ENCODE measurements at regions not wholly inside any gene's neighbourhood (a gene's known extent, or its start where the extent isn't known, plus 50 kb on each side); places are given as distances from the start of the nearest gene placed in this dataset.

DNA sequence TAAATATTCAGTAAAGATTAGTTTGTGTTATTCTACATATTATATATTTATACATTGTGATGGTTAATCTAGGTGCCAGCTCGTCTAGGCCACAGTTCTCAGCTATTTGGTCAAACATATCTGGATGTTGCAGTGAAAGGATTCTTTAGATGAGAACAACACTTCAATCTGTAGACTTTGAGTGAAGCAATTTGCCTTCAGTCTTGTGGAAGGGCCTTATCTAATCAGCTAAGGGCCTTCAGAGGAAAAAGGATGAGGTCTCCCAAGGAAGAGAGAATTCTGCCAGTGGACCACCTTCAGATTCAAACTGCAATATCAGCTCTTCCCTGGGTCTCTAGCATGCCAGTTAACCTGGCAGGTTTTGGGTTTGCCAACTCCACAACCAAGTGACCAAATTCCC, 112.0 kb downstream of the SH3TC2 start:
- WGBS (ENCODE audit: insufficient coverage): 100% methylated on average over 1 of the region's 1 CpG
- Histone ChIP-seq H3K36me3 (ENCODE audit: control insufficient read depth, insufficient read depth, low read length) (no peaks in the 10 kb centered on the region), H3K4me1 (ENCODE audit: control insufficient read depth, insufficient read depth, low read length) (no peaks in the 10 kb centered on the region), H3K27me3 (ENCODE audit: control insufficient read depth, insufficient read depth, low read length) (no peaks in the 10 kb centered on the region), H3K9me3 (ENCODE audit: control insufficient read depth, insufficient read depth, low read length) (no peaks in the 10 kb centered on the region), H3K4me3 (ENCODE audit: low read length) (no peak overlapping the region), H3K27ac (ENCODE audit: low read length) (no peak overlapping the region)
- Mint-ChIP-seq H3K4me1 (peaks cover 10 to 14% of the 10 kb centered on the region in 2 donors), H3K4me3 (no peak overlapping the region), H3K9me3 (no peaks in the 10 kb centered on the region), H3K27me3 (ENCODE audit: low read depth in 2 of 2) (no peaks in the 10 kb centered on the region), H3K36me3 (no peaks in the 10 kb centered on the region), H3K27ac (no peak overlapping the region)
- TF ChIP-seq, protein P1, sequence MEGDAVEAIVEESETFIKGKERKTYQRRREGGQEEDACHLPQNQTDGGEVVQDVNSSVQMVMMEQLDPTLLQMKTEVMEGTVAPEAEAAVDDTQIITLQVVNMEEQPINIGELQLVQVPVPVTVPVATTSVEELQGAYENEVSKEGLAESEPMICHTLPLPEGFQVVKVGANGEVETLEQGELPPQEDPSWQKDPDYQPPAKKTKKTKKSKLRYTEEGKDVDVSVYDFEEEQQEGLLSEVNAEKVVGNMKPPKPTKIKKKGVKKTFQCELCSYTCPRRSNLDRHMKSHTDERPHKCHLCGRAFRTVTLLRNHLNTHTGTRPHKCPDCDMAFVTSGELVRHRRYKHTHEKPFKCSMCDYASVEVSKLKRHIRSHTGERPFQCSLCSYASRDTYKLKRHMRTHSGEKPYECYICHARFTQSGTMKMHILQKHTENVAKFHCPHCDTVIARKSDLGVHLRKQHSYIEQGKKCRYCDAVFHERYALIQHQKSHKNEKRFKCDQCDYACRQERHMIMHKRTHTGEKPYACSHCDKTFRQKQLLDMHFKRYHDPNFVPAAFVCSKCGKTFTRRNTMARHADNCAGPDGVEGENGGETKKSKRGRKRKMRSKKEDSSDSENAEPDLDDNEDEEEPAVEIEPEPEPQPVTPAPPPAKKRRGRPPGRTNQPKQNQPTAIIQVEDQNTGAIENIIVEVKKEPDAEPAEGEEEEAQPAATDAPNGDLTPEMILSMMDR (IDR thresholded peaks at IDR 0.05): no peak
- no peak for DNase-seq
- intact Hi-C loops (cut with micrococcal nuclease): no loop called here
- no peak for ATAC-seq

DNA sequence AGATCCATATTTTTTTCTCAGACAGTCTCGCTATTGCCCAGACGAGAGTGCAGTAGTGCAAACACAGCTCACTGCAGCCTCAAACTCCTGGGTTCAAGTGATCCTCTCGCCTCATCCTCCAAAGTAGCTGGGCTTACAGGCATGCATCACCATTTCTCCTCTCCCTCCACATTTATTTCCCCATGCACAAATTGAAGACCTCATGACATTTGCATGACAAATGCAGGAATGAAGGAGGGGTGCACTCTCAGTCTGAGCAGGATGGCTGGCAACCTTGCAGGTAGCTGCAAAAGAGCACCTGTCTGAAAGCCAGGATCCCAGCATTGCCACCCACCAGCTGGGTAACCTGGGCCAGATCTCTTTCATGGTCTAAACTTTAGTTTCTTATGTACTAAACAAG, 111.2 kb downstream of the SH3TC2 start:
- DNase-seq: no peak
- H3K4me1 ChIP-seq (ENCODE audit: control insufficient read depth, insufficient read depth, low read length): peaks cover under 1% of the 10 kb centered on the region
- H3K36me3 ChIP-seq (ENCODE audit: control insufficient read depth, insufficient read depth, low read length): no peaks in the 10 kb centered on the region
- H3K27ac ChIP-seq (ENCODE audit: low read length): no peak overlapping the region
- no peaks in the 10 kb centered on the region for H3K27me3 ChIP-seq (ENCODE audit: control insufficient read depth, insufficient read depth, low read length)
- Mint-ChIP-seq H3K27me3 (ENCODE audit: low read depth in 2 of 2) (no peaks in the 10 kb centered on the region), H3K36me3 (no peaks in the 10 kb centered on the region), H3K4me3 (no peak overlapping the region), H3K27ac (no peak overlapping the region), H3K9me3 (no peaks in the 10 kb centered on the region), H3K4me1 (peaks cover 10 to 14% of the 10 kb centered on the region in 2 donors)
- TF ChIP-seq, protein P1 (IDR thresholded peaks at IDR 0.05): no peak
- intact Hi-C loops (cut with micrococcal nuclease): no loop called here
- H3K4me3 ChIP-seq (ENCODE audit: low read length): no peak overlapping the region
- 98% methylated on average over 3 of the region's 3 CpGs for WGBS (ENCODE audit: insufficient coverage)
- ATAC-seq: no peak
- no peaks in the 10 kb centered on the region for H3K9me3 ChIP-seq (ENCODE audit: control insufficient read depth, insufficient read depth, low read length)

DNA sequence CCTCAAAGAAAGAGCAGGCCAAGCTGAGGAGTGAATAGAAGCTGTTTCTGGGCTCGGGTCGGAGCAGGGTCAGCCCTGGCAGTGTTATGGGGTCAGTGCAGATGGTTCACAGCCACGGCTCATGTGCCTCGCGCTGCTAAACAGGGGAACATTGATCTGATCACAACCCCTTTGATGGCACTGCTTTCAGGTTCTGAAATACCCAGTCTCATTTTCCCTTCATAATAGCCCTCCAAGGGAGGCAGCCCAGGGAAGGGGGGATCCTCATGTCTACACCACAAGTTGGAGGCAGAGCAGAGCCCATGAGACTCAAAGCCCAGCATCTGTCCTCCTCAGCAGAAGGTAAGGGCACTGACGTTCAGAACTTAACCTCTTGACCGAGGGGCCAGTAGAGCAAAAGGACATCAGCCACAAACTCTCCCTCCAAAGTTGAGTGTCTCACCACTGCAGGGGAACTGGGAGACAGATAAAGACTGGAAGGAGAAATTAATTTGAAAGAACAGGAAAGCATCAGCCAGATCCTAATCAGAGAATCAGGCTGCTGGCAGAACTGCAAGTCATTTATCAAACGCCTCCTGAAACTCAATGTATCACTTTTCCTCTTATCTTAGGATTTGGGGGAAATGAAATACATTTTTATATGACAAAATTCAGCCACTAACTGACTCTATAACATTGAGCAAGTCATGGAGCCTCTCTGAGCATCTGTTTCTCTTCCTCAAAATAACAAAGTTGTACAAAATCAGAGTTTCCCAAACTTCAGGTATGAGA, 110.6 kb downstream of the SH3TC2 start:
- Histone ChIP-seq H3K4me3 (ENCODE audit: low read length) (no peak overlapping the region), H3K9me3 (ENCODE audit: control insufficient read depth, insufficient read depth, low read length) (no peaks in the 10 kb centered on the region), H3K36me3 (ENCODE audit: control insufficient read depth, insufficient read depth, low read length) (no peaks in the 10 kb centered on the region), H3K27me3 (ENCODE audit: control insufficient read depth, insufficient read depth, low read length) (no peaks in the 10 kb centered on the region), H3K27ac (ENCODE audit: low read length) (no peak overlapping the region), H3K4me1 (ENCODE audit: control insufficient read depth, insufficient read depth, low read length) (peaks cover 7% of the 10 kb centered on the region)
- Mint-ChIP-seq H3K36me3 (no peaks in the 10 kb centered on the region), H3K4me3 (no peak overlapping the region), H3K4me1 (peaks cover 14 to 17% of the 10 kb centered on the region in 2 donors), H3K9me3 (no peaks in the 10 kb centered on the region), H3K27ac (no peak overlapping the region), H3K27me3 (ENCODE audit: low read depth in 2 of 2) (no peaks in the 10 kb centered on the region)
- TF ChIP-seq, protein P1 (IDR thresholded peaks at IDR 0.05): no peak
- intact Hi-C loops (cut with micrococcal nuclease): no loop called here
- ATAC-seq: peak in 1 of 3 donors; percentile 17
- 80% methylated on average over 7 of the region's 8 CpGs for WGBS (ENCODE audit: insufficient coverage)
- DNase-seq: no peak

DNA sequence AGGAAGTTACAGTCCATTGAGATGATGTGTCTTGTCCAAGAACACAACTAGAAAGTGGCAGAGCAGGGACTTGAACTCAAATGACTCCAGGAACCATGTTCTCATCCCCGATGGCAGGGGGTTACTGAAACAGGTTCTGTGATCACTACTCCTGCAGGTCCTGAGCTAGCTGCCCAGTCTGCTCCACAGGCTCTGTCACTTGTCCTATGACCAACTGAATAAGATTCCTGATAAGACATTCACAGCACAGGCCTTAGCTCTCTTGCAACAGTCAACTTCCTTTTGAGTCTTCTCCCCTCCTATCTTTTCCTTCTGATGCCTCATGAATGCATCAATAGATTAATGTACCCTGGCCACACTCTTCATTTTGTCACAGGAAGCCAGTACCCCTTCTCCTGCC, 109.2 kb downstream of the SH3TC2 start:
- H3K27me3 ChIP-seq (ENCODE audit: control insufficient read depth, insufficient read depth, low read length): no peaks in the 10 kb centered on the region
- TF ChIP-seq, protein P1 (IDR thresholded peaks at IDR 0.05): no peak
- H3K4me3 ChIP-seq (ENCODE audit: low read length): no peak overlapping the region
- Mint-ChIP-seq H3K36me3 (no peaks in the 10 kb centered on the region), H3K9me3 (no peaks in the 10 kb centered on the region), H3K4me1 (peaks cover 25 to 28% of the 10 kb centered on the region in 2 donors), H3K27ac (no peak overlapping the region), H3K4me3 (no peak overlapping the region), H3K27me3 (ENCODE audit: low read depth in 2 of 2) (no peaks in the 10 kb centered on the region)
- peaks cover 11% of the 10 kb centered on the region for H3K4me1 ChIP-seq (ENCODE audit: control insufficient read depth, insufficient read depth, low read length)
- H3K27ac ChIP-seq (ENCODE audit: low read length): no peak overlapping the region
- intact Hi-C loops (cut with micrococcal nuclease): no loop called here
- DNase-seq (no peak), ATAC-seq (no peak)
- no peaks in the 10 kb centered on the region for H3K9me3 ChIP-seq (ENCODE audit: control insufficient read depth, insufficient read depth, low read length)
- no peaks in the 10 kb centered on the region for H3K36me3 ChIP-seq (ENCODE audit: control insufficient read depth, insufficient read depth, low read length)
- WGBS (ENCODE audit: insufficient coverage): 100% methylated on average over 1 of the region's 1 CpG
